OCI-M2 (cell line): ENCODE measurements at regions not wholly inside any gene's neighbourhood (a gene's known extent, or its start where the extent isn't known, plus 50 kb on each side); places are given as distances from the start of the nearest gene placed in this dataset.
"Not testable (repeated sequence)": the region's sequence is repeated elsewhere in the genome, so short reads cannot be mapped to it uniquely, and the experiment has no call there.

Experiments
- DNase-seq: peaks from one replicate; lab custom pipeline; 2025; ENCODE audit not compliant: unreplicated experiment; lab: John Stamatoyannopoulos, UW

DNA sequence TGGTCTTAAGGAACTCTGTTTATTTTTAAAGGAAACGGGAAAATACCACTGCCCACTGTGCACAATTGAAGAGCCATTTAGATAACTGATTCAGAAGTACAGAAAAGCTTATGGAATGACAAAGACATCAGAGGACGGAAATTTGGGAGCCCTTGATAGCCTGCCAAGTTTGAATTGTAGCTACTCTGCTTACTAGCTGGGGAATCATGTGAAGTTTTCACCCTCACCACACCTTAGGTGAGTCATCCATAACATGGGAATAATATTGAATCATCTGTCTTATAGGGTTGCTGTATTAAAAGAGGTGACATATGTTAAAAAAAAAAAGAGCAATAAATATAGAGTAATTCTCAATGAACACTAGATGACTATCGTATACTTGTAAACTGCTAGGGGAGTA is 1104.2 kb downstream of the GATA3 start:
- no peak for DNase-seq

DNA sequence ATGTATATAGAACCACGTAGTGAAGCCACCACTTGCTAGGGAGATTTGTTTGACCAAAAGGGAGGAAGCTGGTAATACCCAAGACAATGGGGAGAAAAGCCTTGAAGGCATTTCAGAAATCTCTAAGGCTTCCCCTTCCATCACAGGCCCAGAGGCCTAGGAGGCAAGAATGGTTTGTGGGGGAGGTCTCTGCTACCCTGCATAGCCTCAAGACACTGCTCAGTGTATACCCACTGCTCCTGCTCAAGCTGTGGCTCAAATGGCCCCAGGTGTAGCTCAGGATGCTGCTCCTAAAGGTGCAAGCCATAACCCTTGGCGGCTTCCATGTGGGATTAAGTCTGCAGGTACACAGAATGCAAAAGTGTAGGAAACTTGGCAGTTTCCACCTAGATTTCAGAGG is 1105.8 kb downstream of the GATA3 start:
- DNase-seq = no peak

DNA sequence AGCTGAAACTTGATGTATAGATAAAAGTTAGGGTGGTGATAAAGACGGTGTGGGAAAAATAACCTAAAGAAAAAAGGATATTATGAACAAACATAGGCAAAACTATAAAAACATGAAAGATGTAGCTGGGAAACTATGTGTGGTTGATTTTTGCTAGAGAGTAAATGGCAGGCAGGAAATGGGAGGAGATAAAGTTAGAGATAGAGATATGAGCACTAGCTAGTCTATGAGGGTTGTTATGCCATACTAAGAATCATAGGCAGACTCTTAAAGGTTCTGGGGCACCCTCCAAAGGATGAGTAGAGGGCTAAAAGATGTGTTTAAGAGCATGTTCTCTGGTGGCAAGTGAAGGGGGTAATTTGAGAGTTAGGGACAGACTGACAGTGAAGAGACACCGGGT is 1109.2 kb downstream of the GATA3 start:
- no peak for DNase-seq

DNA sequence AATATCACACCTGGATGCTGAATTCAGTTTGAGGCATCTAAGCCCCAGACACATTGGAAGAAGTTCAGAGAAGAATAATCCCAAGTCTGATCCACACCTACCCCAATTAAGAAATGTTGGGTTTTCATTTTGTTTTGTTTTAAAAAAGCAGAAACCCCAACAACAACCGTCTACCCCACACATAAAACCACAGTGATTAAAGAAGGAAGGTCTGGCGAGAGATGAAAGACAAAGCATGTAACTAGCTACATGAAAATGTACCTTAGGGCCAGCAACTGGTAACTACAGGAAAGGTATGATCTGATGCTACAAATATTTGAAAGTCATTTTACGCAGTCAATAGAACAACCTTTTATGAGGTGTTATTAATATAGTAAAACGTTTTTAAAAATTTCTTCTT is 1112.3 kb downstream of the GATA3 start:
- DNase-seq = no peak

GRCh38 chr10:9172276-9172675 is 1117.8 kb downstream of the GATA3 start:
- DNase-seq = no peak

DNA sequence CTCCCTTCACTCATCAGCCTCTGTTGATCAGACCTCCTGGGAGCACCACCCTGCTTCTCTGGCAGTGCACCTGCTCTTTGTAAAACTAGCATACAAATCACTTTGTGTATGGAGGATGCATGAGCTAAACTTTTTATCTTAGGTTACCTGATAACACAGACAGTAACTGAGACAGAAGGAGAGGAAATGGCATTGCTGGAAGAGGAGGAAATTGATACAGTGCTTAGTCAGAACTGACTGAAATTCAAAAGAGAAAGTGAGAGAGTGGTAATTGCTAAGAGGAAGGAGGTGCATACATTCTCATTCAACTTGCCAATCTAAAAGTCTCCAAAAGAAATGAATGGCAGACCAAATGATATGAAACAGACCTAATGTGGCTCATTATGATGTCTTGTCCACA is 1120.7 kb downstream of the GATA3 start:
- no peak for DNase-seq

GRCh38 chr10:9183197-9183880 is 1128.9 kb downstream of the GATA3 start:
- DNase-seq = not testable (repeated sequence)

GRCh38 chr10:9188022-9188810 is 1133.7 kb downstream of the GATA3 start:
- DNase-seq = no peak

- no peak for DNase-seq
Observed at GRCh38 chr10:9189448-9189847, 1135.0 kb downstream of the GATA3 start.

GRCh38 chr10:9193120-9193519 is 1138.6 kb downstream of the GATA3 start:
- DNase-seq = no peak

- DNase-seq = no peak
Observed at GRCh38 chr10:9195385-9195784, 1140.9 kb downstream of the GATA3 start.

DNA sequence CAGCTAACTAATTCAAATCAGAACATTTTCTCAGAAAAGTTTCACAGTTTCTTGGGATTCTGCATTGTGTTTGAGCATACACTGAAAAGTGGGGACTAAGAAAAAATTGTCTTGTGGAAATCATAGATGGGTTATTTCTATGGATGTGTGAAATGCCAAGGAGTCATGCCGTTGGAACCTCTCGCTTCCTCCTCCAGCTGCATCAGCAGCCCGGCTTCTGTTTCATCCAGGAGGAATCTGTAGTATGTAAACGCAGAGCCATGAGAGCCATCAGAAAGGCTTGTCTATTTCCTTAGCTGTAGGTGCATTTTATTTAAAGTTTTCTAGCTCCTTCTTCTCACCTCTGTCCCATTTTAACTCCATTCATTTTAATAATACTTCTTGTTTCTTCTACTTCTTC is 1144.1 kb downstream of the GATA3 start:
- DNase-seq = no peak

DNA sequence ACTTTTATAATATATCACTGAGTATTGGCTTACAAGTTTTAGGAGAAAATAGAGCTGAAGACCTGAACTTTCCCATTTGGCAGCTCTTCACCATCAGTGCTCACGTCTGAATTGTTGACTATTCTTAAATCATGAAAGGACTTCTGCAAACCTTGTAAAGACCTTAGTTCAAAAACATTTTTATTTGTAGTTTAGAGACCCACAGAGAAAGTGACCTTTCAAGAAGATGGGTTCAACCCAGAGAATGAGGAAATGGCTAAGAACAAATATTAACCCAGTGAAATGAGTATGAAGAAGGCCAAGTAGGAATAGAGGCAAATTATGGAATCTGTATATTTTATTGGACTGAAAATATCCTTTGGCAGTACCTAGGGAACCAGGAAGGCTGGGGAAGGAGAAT is 1151.1 kb downstream of the GATA3 start:
- no peak for DNase-seq

DNA sequence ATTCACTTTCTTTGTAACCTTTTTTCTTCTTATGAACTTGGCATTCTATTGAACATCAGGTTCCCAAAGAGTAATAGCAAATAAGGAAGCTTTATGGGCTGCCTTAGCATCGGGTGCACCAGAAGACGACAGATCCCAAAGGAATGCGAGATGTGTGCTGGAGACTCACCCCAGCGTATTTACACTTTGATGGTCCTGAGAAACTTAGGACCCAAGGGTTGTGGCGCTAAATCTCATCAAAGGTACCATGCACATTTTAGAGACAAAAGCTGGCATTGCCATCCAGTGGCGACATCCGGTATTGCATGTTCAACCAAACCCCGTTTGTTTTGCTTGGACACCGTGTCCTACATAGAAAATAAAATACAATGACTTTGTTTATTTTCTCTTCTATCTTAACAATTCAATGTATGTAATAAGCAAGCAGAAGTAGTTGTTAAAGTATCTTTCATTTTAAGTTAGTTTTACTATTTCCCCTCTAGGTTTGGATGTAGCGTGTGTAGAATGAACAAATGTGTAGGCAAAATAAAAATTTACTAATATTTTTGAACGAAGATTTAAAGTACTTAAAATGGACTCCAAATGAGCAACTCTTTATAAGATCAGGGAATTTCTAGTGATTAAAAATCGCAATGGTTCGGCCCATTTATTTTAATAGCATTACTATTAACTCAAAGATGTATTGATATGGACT is 1154.8 kb downstream of the GATA3 start:
- DNase-seq = peak; percentile 0

DNA sequence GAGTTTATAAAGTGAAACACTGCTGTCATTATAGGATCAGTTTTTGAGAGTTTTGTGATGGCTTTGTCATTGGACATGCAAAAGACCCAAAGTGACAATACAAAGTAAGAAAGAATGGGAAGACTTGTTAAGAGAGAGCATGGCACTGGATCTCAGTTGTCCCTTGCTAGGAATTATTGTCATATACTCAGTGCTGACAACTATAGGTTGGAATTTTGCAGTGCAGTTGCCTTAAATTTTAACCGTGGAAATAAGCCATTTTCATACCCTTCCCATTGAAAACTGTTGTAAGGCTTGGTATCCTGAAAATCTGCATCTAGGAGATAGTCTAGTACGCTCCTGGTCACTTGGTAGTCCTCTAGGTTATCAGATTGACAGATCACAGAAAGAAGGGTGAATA is 1156.7 kb downstream of the GATA3 start:
- no peak for DNase-seq

- DNase-seq = no peak
Observed at GRCh38 chr10:9214618-9215017, 1160.1 kb downstream of the GATA3 start.

DNA sequence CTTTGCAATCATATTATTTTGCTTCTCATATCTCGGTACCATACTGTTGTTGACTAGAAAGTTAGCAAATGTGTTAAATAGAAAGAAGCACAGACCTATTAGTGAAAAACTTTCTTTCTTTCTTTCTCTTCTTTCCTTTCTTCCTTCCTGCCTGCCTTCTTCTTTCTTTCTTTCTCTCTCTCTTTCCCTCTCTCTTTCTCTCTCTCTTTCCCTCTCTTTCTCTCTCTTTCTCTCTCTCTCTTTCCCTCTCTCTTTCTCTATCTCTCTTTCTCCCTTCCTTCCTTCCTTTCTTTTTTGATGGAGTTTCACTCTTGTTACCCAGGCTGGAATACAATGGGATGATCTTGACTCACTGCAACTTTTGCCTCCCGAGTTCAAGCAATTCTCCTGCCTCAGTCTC is 1160.6 kb downstream of the GATA3 start:
- no peak for DNase-seq

- DNase-seq = no peak
Observed at GRCh38 chr10:9219860-9220259, 1165.4 kb downstream of the GATA3 start.

DNA sequence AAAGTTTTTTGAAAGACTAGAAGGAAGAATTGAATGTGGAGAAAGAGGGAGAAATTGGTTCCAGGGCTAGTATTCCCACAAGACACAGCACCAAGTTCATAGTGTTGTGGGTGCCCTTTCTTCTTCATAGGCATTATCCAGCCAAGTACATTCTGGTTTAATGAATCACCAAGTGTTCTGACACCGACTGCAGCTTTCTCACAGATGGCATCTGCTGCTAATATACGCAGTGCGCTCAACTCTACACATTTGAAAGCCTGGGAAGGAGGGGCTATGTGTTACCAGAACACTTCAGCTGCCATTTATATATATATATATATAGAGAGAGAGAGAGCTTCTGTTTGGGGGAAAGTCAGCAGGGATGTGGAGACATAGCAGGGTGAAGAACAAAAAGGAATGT is 1168.4 kb downstream of the GATA3 start:
- no peak for DNase-seq

- DNase-seq = no peak
Observed at GRCh38 chr10:9227679-9228365, 1173.3 kb downstream of the GATA3 start.

DNA sequence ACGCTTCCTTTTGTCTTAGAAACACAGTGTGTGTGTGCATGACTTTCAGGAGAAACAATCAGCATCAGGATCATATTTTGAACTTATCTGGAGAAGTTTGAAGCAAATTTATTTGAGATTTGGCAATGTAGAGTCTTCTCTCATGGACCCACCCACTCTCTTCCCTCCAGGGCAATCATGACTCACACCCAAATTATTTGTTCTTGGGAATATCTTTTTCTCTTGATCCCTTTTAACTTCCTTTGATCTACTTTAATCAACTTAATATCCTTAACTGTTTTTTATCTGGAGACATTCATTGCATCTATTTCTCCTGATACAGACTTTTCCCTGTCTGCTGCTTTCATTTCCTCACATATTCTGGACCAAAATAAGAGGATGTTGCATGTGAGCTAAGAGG is 1174.3 kb downstream of the GATA3 start:
- no peak for DNase-seq
